Muscle layer of colon (tissue), 2 donors: ENCODE measurements at regions not wholly inside any gene's neighbourhood (a gene's known extent, or its start where the extent isn't known, plus 50 kb on each side); places are given as distances from the start of the nearest gene placed in this dataset.

Experiments used
- H3K27ac ChIP-seq: one replicate; pipeline ENCODE4 v1.7.0; 2013; ENCODE audit warnings: low read depth, mild to moderate bottlenecking, low read length, moderate library complexity
- H3K27me3 ChIP-seq, 2 donors: one replicate each; pipeline ENCODE4 v1.7.0; 2013; ENCODE audit warnings: low read length in 2 of 2, mild to moderate bottlenecking in 2 of 2; ENCODE audit not compliant: insufficient read depth in 2 of 2, control insufficient read depth in 1 of 2
- H3K36me3 ChIP-seq: one replicate; pipeline ENCODE4 v1.7.0; 2013; ENCODE audit warnings: mild to moderate bottlenecking, low read length; ENCODE audit not compliant: insufficient read depth
- H3K4me1 ChIP-seq: one replicate; pipeline ENCODE4 v1.7.0; 2013; ENCODE audit warnings: mild to moderate bottlenecking, low read length; ENCODE audit not compliant: insufficient read depth
- H3K4me3 ChIP-seq, 2 donors: one replicate each; pipeline ENCODE4 v1.7.0; 2013; ENCODE audit warnings: low read length in 2 of 2, low read depth in 1 of 2, mild to moderate bottlenecking in 1 of 2, moderate library complexity in 1 of 2
- H3K9ac ChIP-seq: one replicate; pipeline ENCODE4 v1.7.0; 2013; ENCODE audit warnings: low read length
- H3K9me3 ChIP-seq: one replicate; pipeline ENCODE4 v1.7.0; 2013; ENCODE audit warnings: mild to moderate bottlenecking, low read length
- donor health status: abdominal sarcoma.
- donor health status: Adenocarcinoma of cecum.

DNA sequence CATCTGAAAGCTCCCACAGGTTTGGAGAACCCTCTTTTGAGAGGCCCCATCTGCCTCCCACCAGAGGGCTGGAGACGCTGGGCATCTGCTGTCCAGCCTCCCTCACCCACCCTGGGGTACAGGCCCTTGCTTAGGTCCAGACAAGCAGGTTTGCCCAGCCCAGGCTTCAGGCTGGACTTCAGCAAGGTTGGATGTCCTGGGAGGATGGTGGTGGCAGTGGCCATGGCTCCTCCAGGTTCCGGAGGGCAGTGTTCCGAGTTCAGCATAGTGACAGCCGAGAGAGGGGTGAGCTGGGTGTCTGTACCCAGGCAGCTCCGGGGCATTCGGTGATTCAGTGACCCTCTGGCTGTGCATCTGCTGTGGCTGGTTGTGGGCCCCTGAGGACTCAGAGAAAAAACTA is 58.2 kb upstream of the HDAC4 start:
- no peaks in the 10 kb centered on the region for H3K9me3 ChIP-seq
- no peaks in the 10 kb centered on the region for H3K36me3 ChIP-seq
- no peak overlapping the region for H3K4me3 ChIP-seq
- peaks cover 10% of the 10 kb centered on the region for H3K4me1 ChIP-seq
- H3K9ac ChIP-seq: no peak overlapping the region
- no peaks in the 10 kb centered on the region for H3K27me3 ChIP-seq
- no peak overlapping the region for H3K27ac ChIP-seq

DNA sequence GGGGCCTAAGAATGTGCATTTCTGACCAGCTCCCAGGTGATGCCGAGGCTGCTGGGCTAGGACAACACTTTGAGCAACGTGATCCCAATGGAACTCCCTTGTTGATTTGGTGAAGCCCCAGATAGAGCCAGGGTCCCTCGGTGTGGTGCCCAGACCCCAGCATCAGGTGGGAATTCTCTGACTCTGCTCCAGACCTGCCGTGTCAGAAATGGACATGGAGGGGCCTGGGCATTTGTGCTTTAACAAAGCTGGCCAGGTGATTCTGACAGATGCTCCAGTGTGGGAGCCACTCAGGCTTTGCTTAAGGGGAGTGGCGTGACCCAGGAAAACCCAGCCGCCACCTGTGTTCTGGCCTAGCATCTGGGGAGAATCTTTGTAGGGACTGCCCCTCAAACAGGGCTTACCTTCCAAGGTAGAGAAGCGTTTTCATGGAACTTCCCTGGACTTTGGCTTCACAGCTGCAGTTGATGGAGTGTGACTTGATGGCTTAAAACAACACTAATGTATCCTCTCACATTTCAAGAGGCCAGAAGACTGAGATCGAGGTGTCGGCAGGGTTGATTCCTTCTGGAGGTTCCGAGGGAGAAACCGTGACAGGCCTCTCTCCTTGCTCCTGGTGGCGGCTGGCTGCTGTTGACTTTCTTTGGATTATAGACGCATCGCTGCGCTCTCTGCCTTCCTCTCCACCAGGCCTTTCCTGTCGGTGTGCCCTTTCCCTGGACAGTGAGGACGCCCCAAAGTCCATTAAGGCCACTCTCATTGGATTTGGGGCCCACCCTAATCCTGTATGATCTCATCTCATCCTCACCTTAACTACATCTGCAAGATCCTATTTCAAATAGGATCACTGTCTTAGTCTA is 57.0 kb upstream of the HDAC4 start:
- no peaks in the 10 kb centered on the region for H3K4me1 ChIP-seq
- H3K27ac ChIP-seq: no peak overlapping the region
- no peaks in the 10 kb centered on the region for H3K27me3 ChIP-seq
- no peaks in the 10 kb centered on the region for H3K9me3 ChIP-seq
- no peak overlapping the region for H3K4me3 ChIP-seq
- H3K9ac ChIP-seq: no peak overlapping the region
- no peaks in the 10 kb centered on the region for H3K36me3 ChIP-seq

DNA sequence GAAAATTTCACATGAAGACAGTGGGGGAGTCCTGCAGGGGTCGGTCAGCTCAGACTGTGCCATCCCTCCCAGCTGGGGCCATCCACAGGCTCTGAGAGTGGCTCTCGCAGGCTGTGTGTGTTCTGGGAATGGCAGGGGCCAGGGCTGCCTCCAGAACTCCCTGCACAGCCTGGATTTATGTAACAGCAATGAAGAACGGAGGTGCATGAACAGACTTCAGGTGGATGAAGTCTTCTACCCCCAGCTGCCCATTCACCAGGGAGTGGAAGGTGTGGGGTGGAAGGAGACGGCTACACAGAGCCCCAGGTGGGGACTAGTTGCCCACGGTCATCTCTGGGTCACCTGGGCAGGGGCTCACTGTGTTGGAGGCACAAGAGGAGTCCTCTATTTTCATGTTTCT is 56.1 kb upstream of the HDAC4 start:
- Histone ChIP-seq H3K27ac (no peak overlapping the region), H3K36me3 (no peaks in the 10 kb centered on the region), H3K4me3 (no peak overlapping the region), H3K27me3 (no peaks in the 10 kb centered on the region), H3K4me1 (no peaks in the 10 kb centered on the region), H3K9ac (no peak overlapping the region), H3K9me3 (no peaks in the 10 kb centered on the region)

DNA sequence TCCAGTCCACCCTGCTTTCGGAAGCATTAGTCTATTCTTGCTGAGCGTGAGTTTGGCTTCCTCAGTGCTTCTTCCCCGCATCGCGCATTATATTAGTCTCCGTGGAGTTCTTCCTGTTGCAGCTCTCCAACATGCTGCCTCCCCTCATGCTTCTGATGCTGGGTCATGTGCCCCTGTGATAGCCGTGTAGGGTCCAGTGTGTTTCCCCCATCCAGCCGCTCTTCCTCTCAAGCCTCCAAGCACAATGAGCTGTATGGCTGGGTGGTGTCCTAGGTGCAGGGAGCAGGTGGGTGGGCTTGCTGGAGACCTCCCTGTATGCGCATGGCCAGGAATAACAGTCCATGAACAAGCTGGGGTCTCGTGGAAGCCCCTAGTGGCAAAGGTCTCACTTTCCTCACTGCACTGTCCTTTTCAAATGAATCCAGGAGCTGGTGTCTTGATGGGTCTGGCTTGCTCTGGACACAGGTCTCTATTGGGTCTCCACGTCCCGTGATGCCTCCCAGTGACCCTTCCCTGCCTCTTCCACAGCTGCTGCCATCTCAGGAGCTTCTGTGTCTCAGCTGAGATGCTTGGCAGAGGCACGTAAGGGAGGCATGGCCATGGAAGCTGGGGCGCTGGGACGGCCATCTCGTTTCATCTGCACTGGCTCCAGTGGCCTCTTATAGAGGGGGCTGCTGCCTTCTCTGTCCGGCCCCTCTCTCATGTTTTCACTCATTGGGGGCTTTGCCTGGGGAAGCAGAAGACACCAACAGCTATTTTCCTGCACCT is 54.8 kb upstream of the HDAC4 start:
- H3K9me3 ChIP-seq: no peaks in the 10 kb centered on the region
- no peak overlapping the region for H3K27ac ChIP-seq
- no peak overlapping the region for H3K9ac ChIP-seq
- no peaks in the 10 kb centered on the region for H3K36me3 ChIP-seq
- no peak overlapping the region for H3K4me3 ChIP-seq
- H3K4me1 ChIP-seq: no peaks in the 10 kb centered on the region
- no peaks in the 10 kb centered on the region for H3K27me3 ChIP-seq

DNA sequence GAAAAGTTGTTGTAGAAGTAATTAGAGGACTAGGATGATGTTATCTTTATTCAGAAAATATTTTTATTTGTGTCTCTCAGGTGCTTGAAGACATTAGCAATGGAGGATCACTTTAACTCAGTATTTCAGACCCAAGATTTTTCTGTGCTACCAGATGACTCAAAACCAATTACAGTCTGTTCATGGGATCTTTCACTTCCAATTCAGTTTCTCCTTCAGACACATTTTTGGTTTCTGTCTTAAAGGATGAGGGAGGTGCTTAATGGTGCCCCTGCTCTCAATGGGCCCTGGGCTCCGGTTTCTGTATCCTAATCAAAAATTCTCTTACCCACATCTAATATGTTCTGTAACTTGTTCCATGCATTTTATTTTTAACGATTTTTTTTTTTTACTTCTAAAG is 53.7 kb upstream of the HDAC4 start:
- no peaks in the 10 kb centered on the region for H3K27me3 ChIP-seq
- H3K36me3 ChIP-seq: no peaks in the 10 kb centered on the region
- H3K4me3 ChIP-seq: no peak overlapping the region
- H3K9me3 ChIP-seq: no peaks in the 10 kb centered on the region
- no peak overlapping the region for H3K9ac ChIP-seq
- no peak overlapping the region for H3K27ac ChIP-seq
- H3K4me1 ChIP-seq: no peaks in the 10 kb centered on the region
